GM23338 (cell line): ENCODE measurements at regions not wholly inside any gene's neighbourhood (a gene's known extent, or its start where the extent isn't known, plus 50 kb on each side); places are given as distances from the start of the nearest gene placed in this dataset.

Source experiments
- ATAC-seq: fragments of 200-7000 bp; cut with Tn5 transposase; 3 replicates; pipeline ENCODE4 v1.9.1; 2020
- DNase-seq: peaks from one replicate; pipeline ENCODE4 v3.0.0-alpha.2; 2015; ENCODE audit warnings: low spot score
- H2AFZ ChIP-seq: fragments of 200-600 bp; sonication (generic); 2 replicates; pipeline ENCODE4 v1.8.0; 2016; ENCODE audit warnings: antibody characterized with exemption, mild to moderate bottlenecking, moderate library complexity
- H3F3A ChIP-seq: fragments of 200-600 bp; sonication (generic); replicated peaks from 2 replicates; pipeline ENCODE4 v1.8.0; 2017; ENCODE audit warnings: antibody characterized with exemption, mixed run types, low read depth
- H3K27ac ChIP-seq: fragments of 200-600 bp; sonication (generic); 2 replicates; pipeline ENCODE4 v1.6.1; 2016; ENCODE audit warnings: low read depth
- H3K27me3 ChIP-seq: fragments of 200-600 bp; sonication (generic); 2 replicates; pipeline ENCODE4 v1.8.0; 2016; ENCODE audit warnings: mild to moderate bottlenecking, mixed run types, moderate library complexity; ENCODE audit not compliant: insufficient read depth
- H3K36me3 ChIP-seq: fragments of 200-600 bp; sonication (generic); 2 replicates; pipeline ENCODE4 v1.8.0; 2016; ENCODE audit warnings: mild to moderate bottlenecking; ENCODE audit not compliant: insufficient read depth
- H3K4me1 ChIP-seq: fragments of 200-600 bp; sonication (generic); 2 replicates; pipeline ENCODE4 v1.8.0; 2016; ENCODE audit warnings: mild to moderate bottlenecking, moderate library complexity; ENCODE audit not compliant: insufficient read depth
- H3K4me2 ChIP-seq: fragments of 200-600 bp; sonication (generic); 2 replicates; pipeline ENCODE4 v1.7.1; 2017; ENCODE audit warnings: mixed run types
- H3K4me3 ChIP-seq: fragments of 200-600 bp; sonication (generic); 2 replicates; pipeline ENCODE4 v1.6.1; 2016; ENCODE audit warnings: mixed run types
- H3K79me2 ChIP-seq: fragments of 200-600 bp; sonication (generic); replicated peaks from 2 replicates; pipeline ENCODE4 v1.8.0; 2017; ENCODE audit warnings: mild to moderate bottlenecking; ENCODE audit not compliant: insufficient read depth
- H3K9me2 ChIP-seq: fragments of 200-600 bp; sonication (generic); 2 replicates; pipeline ENCODE4 v1.8.0; 2017; ENCODE audit not compliant: insufficient read depth
- H4K20me1 ChIP-seq: fragments of 200-600 bp; sonication (generic); replicated peaks from 2 replicates; pipeline ENCODE4 v1.8.0; 2017; ENCODE audit warnings: mild to moderate bottlenecking; ENCODE audit not compliant: insufficient read depth
- H3K27ac Mint-ChIP-seq: 2 replicates; pipeline ENCODE4 v1.8.0; 2020; ENCODE audit warnings: inconsistent platforms, mild to moderate bottlenecking, moderate library complexity, mixed read lengths
- H3K27me3 Mint-ChIP-seq: 3 replicates; pipeline ENCODE4 v1.8.0; 2022; ENCODE audit warnings: low read depth, mild to moderate bottlenecking, moderate library complexity, mixed read lengths, inconsistent platforms; ENCODE audit not compliant: insufficient read depth, poor library complexity
- H3K36me3 Mint-ChIP-seq: 3 replicates; pipeline ENCODE4 v1.8.0; 2021; ENCODE audit warnings: low read depth, mild to moderate bottlenecking, inconsistent platforms, moderate library complexity, mixed read lengths
- H3K4me1 Mint-ChIP-seq: 3 replicates; pipeline ENCODE4 v1.8.0; 2020; ENCODE audit warnings: mild to moderate bottlenecking, inconsistent platforms, mixed read lengths
- H3K4me3 Mint-ChIP-seq: 3 replicates; pipeline ENCODE4 v1.8.0; 2021; ENCODE audit warnings: moderate library complexity, mild to moderate bottlenecking, inconsistent platforms, mixed read lengths
- H3K9me3 Mint-ChIP-seq: 3 replicates; pipeline ENCODE4 v1.8.0; 2020; ENCODE audit warnings: moderate library complexity, mild to moderate bottlenecking, inconsistent platforms, mixed read lengths
- CREB1 ChIP-seq: fragments of 250-450 bp; sonication (Bioruptor Pico); IDR thresholded peaks from 2 replicates; pipeline ENCODE4 v1.5.0; 2020; ENCODE audit warnings: low read depth, mild to moderate bottlenecking, moderate library complexity
- EZH2 ChIP-seq: fragments of 200-600 bp; sonication (generic); IDR thresholded peaks from one replicate; pipeline ENCODE4 v1.8.0; 2017; ENCODE audit warnings: antibody characterized with exemption, mild to moderate bottlenecking, low read depth; ENCODE audit not compliant: unreplicated experiment
- EZH2phosphoT487 ChIP-seq: fragments of 200-600 bp; sonication (generic); IDR thresholded peaks from one replicate; pipeline ENCODE4 v1.8.1; 2018; ENCODE audit warnings: antibody characterized with exemption; ENCODE audit not compliant: unreplicated experiment
- JUNB ChIP-seq: IDR thresholded peaks from one replicate; pipeline ENCODE4 v1.6.1; 2016; ENCODE audit warnings: antibody characterized with exemption; ENCODE audit not compliant: unreplicated experiment
- NANOG ChIP-seq: IDR thresholded peaks from 2 replicates; pipeline ENCODE4 v1.6.1; 2016; ENCODE audit warnings: antibody characterized with exemption, borderline replicate concordance
- POLR2AphosphoS5 ChIP-seq: IDR thresholded peaks from 2 replicates; pipeline ENCODE4 v1.6.1; 2016; ENCODE audit warnings: antibody characterized with exemption, low read depth
- STAT1 ChIP-seq: IDR thresholded peaks from one replicate; pipeline ENCODE4 v1.6.1; 2016; ENCODE audit warnings: antibody characterized with exemption; ENCODE audit not compliant: unreplicated experiment
- ZNF114 ChIP-seq: fragments of 250-450 bp; sonication (Bioruptor Pico); IDR thresholded peaks from 2 replicates; pipeline ENCODE4 v1.5.0; 2020; ENCODE audit warnings: mild to moderate bottlenecking, moderate library complexity
- ZNF331 ChIP-seq: fragments of 250-450 bp; sonication (Bioruptor Pico); IDR thresholded peaks from 2 replicates; pipeline ENCODE4 v1.5.0; 2020; ENCODE audit warnings: low read depth, mild to moderate bottlenecking, moderate library complexity
- ZNF462 ChIP-seq: fragments of 250-450 bp; sonication (Bioruptor Pico); IDR thresholded peaks from 2 replicates; pipeline ENCODE4 v1.5.0; 2020; ENCODE audit warnings: mild to moderate bottlenecking, moderate library complexity
- TF ChIP-seq, protein P1 (sequence below): IDR thresholded peaks from one replicate; pipeline ENCODE4 v1.6.1; 2018; ENCODE audit warnings: antibody characterized with exemption; ENCODE audit not compliant: unreplicated experiment
- TF ChIP-seq, protein P2 (sequence below): IDR thresholded peaks from 2 replicates; pipeline ENCODE4 v1.6.1; 2016; ENCODE audit warnings: antibody characterized with exemption
- TF ChIP-seq, protein P3 (sequence below), 2 experiments: fragments of 200-600 bp in 1 of 2; sonication (generic) in 1 of 2; conservative IDR thresholded peaks; 2 replicates each; pipeline versions ENCODE4 v1.5.1 to v1.6.1; 2016 to 2017; ENCODE audit warnings: antibody characterized with exemption in 2 of 2, low read depth in 2 of 2, mild to moderate bottlenecking in 2 of 2, moderate library complexity in 1 of 2

- no peaks in the 10 kb centered on the region for H4K20me1 ChIP-seq
- peaks cover 7% of the 10 kb centered on the region; the same call in 2 of the 3 replicates for H3K4me1 Mint-ChIP-seq
Observed at GRCh38 chr19:31908080-31908479, 437.3 kb upstream of the ZNF507 start.

More at GRCh38 chr19:31908080-31908479, 437.3 kb upstream of the ZNF507 start:
- no peak overlapping the region for H3K27ac Mint-ChIP-seq
- H3K79me2 ChIP-seq: no peaks in the 10 kb centered on the region
- ATAC-seq: no peak
- H3K4me3 ChIP-seq: no peak overlapping the region
- no peaks in the 10 kb centered on the region for H3K4me1 ChIP-seq
- no peak for DNase-seq
- H2AFZ ChIP-seq: no peak overlapping the region
- no peaks in the 10 kb centered on the region for H3F3A ChIP-seq
- no peak overlapping the region for H3K4me3 Mint-ChIP-seq
- H3K27me3 ChIP-seq: no peaks in the 10 kb centered on the region
- no peaks in the 10 kb centered on the region for H3K27me3 Mint-ChIP-seq
- no peaks in the 10 kb centered on the region; the same call in 2 of the 3 replicates for H3K9me3 Mint-ChIP-seq
- H3K9me2 ChIP-seq: 0 out of 2 replicates have a peak, but pooled peaks cover 7% of the 10 kb centered on the region
- TF ChIP-seq CREB1 (CRISPR knock-in tag) (no peak), ZNF114 (no peak), ZNF462 (CRISPR knock-in tag) (no peak), EZH2phosphoT487 (no peak), ZNF331 (CRISPR knock-in tag) (no peak), STAT1 (no peak), POLR2AphosphoS5 (no peak), EZH2 (no peak), NANOG (no peak), JUNB (no peak)
- TF ChIP-seq, protein P1, sequence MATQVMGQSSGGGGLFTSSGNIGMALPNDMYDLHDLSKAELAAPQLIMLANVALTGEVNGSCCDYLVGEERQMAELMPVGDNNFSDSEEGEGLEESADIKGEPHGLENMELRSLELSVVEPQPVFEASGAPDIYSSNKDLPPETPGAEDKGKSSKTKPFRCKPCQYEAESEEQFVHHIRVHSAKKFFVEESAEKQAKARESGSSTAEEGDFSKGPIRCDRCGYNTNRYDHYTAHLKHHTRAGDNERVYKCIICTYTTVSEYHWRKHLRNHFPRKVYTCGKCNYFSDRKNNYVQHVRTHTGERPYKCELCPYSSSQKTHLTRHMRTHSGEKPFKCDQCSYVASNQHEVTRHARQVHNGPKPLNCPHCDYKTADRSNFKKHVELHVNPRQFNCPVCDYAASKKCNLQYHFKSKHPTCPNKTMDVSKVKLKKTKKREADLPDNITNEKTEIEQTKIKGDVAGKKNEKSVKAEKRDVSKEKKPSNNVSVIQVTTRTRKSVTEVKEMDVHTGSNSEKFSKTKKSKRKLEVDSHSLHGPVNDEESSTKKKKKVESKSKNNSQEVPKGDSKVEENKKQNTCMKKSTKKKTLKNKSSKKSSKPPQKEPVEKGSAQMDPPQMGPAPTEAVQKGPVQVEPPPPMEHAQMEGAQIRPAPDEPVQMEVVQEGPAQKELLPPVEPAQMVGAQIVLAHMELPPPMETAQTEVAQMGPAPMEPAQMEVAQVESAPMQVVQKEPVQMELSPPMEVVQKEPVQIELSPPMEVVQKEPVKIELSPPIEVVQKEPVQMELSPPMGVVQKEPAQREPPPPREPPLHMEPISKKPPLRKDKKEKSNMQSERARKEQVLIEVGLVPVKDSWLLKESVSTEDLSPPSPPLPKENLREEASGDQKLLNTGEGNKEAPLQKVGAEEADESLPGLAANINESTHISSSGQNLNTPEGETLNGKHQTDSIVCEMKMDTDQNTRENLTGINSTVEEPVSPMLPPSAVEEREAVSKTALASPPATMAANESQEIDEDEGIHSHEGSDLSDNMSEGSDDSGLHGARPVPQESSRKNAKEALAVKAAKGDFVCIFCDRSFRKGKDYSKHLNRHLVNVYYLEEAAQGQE: no peak
- TF ChIP-seq, protein P2, sequence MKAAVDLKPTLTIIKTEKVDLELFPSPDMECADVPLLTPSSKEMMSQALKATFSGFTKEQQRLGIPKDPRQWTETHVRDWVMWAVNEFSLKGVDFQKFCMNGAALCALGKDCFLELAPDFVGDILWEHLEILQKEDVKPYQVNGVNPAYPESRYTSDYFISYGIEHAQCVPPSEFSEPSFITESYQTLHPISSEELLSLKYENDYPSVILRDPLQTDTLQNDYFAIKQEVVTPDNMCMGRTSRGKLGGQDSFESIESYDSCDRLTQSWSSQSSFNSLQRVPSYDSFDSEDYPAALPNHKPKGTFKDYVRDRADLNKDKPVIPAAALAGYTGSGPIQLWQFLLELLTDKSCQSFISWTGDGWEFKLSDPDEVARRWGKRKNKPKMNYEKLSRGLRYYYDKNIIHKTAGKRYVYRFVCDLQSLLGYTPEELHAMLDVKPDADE: no peak
- TF ChIP-seq, protein P3, sequence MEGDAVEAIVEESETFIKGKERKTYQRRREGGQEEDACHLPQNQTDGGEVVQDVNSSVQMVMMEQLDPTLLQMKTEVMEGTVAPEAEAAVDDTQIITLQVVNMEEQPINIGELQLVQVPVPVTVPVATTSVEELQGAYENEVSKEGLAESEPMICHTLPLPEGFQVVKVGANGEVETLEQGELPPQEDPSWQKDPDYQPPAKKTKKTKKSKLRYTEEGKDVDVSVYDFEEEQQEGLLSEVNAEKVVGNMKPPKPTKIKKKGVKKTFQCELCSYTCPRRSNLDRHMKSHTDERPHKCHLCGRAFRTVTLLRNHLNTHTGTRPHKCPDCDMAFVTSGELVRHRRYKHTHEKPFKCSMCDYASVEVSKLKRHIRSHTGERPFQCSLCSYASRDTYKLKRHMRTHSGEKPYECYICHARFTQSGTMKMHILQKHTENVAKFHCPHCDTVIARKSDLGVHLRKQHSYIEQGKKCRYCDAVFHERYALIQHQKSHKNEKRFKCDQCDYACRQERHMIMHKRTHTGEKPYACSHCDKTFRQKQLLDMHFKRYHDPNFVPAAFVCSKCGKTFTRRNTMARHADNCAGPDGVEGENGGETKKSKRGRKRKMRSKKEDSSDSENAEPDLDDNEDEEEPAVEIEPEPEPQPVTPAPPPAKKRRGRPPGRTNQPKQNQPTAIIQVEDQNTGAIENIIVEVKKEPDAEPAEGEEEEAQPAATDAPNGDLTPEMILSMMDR (conservative IDR thresholded peaks at IDR 0.05; ENCODE audit: low read depth in 2 of 2): no peak
- H3K36me3 Mint-ChIP-seq: no peaks in the 10 kb centered on the region
- no peak overlapping the region for H3K4me2 ChIP-seq
- no peaks in the 10 kb centered on the region for H3K36me3 ChIP-seq
- H3K27ac ChIP-seq: no peak overlapping the region
